ENCODE measurements at regions not wholly inside any gene's neighbourhood (a gene's known extent, or its start where the extent isn't known, plus 50 kb on each side); places are given as distances from the start of the nearest gene placed in this dataset.

GRCh38 chrX:41025926-41026701 is 59.1 kb upstream of the USP9X start:
- Histone ChIP-seq H3K18ac (ENCODE audit: extremely low read depth, low read length) (no peak overlapping the region; the same call in 1 of the 2 replicates), H3K56ac (replicated peaks; ENCODE audit: insufficient read length, low read depth, low read length) (peak overlapping the region; percentile 69), H3K4ac (replicated peaks; ENCODE audit: insufficient read length, low read depth, low read length) (no peak overlapping the region), H3K14ac (ENCODE audit: insufficient read length) (no peak overlapping the region), H2BK5ac (ENCODE audit: low read depth, low read length) (peak overlapping the region; percentile 85; the same call in 1 of the 2 replicates), H3K79me2 (ENCODE audit: control insufficient read depth in 1 of 2, insufficient read depth in 2 of 2, low read length in 2 of 2) (peaks cover 0 to 5% of the 10 kb centered on the region in 2 experiments; a peak in 2 of 4 replicates), H2AK5ac (ENCODE audit: low read depth, low read length) (no peak overlapping the region), H3K27ac (ENCODE audit: low read depth, low read length) (peak overlapping the region; percentile 40; the same call in 1 of the 2 replicates), H2BK20ac (ENCODE audit: low read length) (peak overlapping the region; percentile 32; the same call in 1 of the 2 replicates), H3K9ac (replicated peaks in 1 of 4; ENCODE audit: extremely low read depth in 1 of 4, low read depth in 3 of 4, low read length in 3 of 4) (no peak overlapping the region), H3K9me3 (ENCODE audit: insufficient read depth in 2 of 2, low read depth in 1 of 2, low read length in 1 of 2) (no peaks in the 10 kb centered on the region), H3K23me2 (ENCODE audit: low read depth, low read length) (no peaks in the 10 kb centered on the region), H2AFZ (ENCODE audit: low read length) (no peak overlapping the region), H3K4me1 (replicated peaks in 1 of 4; ENCODE audit: control insufficient read depth in 3 of 4, insufficient read depth in 4 of 4, low read length in 3 of 4) (peaks cover 0 to 12% (median 3%) of the 10 kb centered on the region in 4 experiments; a peak in 4 of 7 replicates), H3K79me1 (ENCODE audit: low read depth, low read length) (no peaks in the 10 kb centered on the region), H4K20me1 (replicated peaks in 1 of 2; ENCODE audit: control insufficient read depth in 1 of 2, insufficient read depth in 2 of 2, low read length in 2 of 2) (no peaks in the 10 kb centered on the region), H3K27me3 (replicated peaks in 1 of 4; ENCODE audit: control insufficient read depth in 3 of 4, extremely low read depth in 1 of 4, insufficient read depth in 3 of 4, low read length in 3 of 4) (no peaks in the 10 kb centered on the region), H3K4me2 (ENCODE audit: insufficient read depth in 1 of 2, low read depth in 2 of 2, low read length in 2 of 2) (peak overlapping the region; percentile 38 to 64), H4K8ac (ENCODE audit: extremely low read depth, insufficient read depth, low read length) (no peak overlapping the region), H2BK12ac (ENCODE audit: low read depth, low read length) (no peak overlapping the region), H2BK120ac (replicated peaks; ENCODE audit: low read depth, low read length) (peak overlapping the region; percentile 54), H4K5ac (ENCODE audit: insufficient read length, low read depth, low read length) (peak overlapping the region; percentile 76), H4K91ac (replicated peaks; ENCODE audit: insufficient read length, low read length) (peak overlapping the region; percentile 74), H2BK15ac (ENCODE audit: low read length) (no peak overlapping the region), H3K4me3 (ENCODE audit: extremely low read depth in 1 of 4, insufficient read depth in 2 of 4, low read depth in 3 of 4, low read length in 4 of 4) (peak overlapping the region in 2 of 4 experiments; percentile 28 to 47; a peak in 3 of 8 replicates), H3K23ac (ENCODE audit: insufficient read length) (no peak overlapping the region), H3K36me3 (ENCODE audit: control insufficient read depth in 2 of 4, insufficient read depth in 4 of 4, low read length in 3 of 4) (no peaks in the 10 kb centered on the region; a peak in 1 of 8 replicates)
- CTCF ChIA-PET (ENCODE audit: partially characterized antibody), result interaction anchor here (0.5 to 1.2 kb wide), 2 partner anchors 59 to 232 kb away, joined by 3 read pairs; partner anchors contain the start of gene USP9X
- WGBS, 2 experiments (ENCODE audit: extremely low coverage in 1 of 2, insufficient coverage in 1 of 2, insufficient read length in 1 of 2, insufficient replicate concordance in 2 of 2, low coverage in 1 of 2, low lambda C conversion rate in 2 of 2, missing lambda C conversion rate in 1 of 2), result 2% methylated on average over 13 of the region's 13 CpGs; no CpG with 5 or more reads in 1 of the 2 experiments
- FAIRE-seq (peak; percentile 7), DNase-seq (ENCODE audit: low read depth in 1 of 2, low spot score in 2 of 2) (no peak)
- POLR2A ChIA-PET (ENCODE audit: partially characterized antibody), result interaction anchor here (0.7 to 4.3 kb wide), 11 partner anchors 9 to 307 kb away, joined by 3 to 19 read pairs (median 3); partner anchors contain the start of genes DDX3X and USP9X
- no peak for TF ChIP-seq JUND (IDR thresholded peaks at IDR 0.05; ENCODE audit: low read length)

All from H1 (cell line).